GM12865 (cell line): ENCODE measurements at regions not wholly inside any gene's neighbourhood (a gene's known extent, or its start where the extent isn't known, plus 50 kb on each side); places are given as distances from the start of the nearest gene placed in this dataset.

Experiments used
- DNase-seq: peaks from one replicate; pipeline ENCODE4 v3.0.0; 2010; ENCODE audit warnings: low read depth
- H3K4me3 ChIP-seq: 2 replicates; pipeline ENCODE4 v1.5.1; 2011; ENCODE audit warnings: mild to moderate bottlenecking, low read depth, low read length, control low read depth
- TF ChIP-seq, protein P1 (sequence below): IDR thresholded peaks from 2 replicates; pipeline ENCODE4 v1.5.1; 2011; ENCODE audit warnings: low read length, control low read depth, low read depth, inconsistent platforms; ENCODE audit not compliant: insufficient read depth; ENCODE audit errors: missing control alignments

DNA sequence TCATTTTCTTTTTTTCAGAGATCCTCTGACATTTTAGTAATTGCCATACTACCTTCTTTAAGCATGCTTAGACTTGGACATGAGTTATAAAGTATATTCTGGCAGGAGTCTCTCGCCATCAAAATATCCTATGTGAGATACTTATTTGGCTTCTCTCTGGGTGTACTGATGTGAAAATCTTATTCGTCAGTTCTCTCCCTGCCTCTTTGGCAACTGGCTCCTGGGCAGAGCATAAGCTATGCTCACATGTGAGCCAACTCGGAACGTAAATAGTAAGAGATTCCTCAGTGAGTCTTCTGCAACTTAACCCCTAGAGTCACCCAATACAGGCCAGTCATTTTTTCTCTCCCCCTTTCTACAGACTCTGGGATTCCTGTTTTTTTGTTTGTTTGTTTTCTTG is 91.6 kb downstream of the MAGEB17 start:
- TF ChIP-seq, protein P1, sequence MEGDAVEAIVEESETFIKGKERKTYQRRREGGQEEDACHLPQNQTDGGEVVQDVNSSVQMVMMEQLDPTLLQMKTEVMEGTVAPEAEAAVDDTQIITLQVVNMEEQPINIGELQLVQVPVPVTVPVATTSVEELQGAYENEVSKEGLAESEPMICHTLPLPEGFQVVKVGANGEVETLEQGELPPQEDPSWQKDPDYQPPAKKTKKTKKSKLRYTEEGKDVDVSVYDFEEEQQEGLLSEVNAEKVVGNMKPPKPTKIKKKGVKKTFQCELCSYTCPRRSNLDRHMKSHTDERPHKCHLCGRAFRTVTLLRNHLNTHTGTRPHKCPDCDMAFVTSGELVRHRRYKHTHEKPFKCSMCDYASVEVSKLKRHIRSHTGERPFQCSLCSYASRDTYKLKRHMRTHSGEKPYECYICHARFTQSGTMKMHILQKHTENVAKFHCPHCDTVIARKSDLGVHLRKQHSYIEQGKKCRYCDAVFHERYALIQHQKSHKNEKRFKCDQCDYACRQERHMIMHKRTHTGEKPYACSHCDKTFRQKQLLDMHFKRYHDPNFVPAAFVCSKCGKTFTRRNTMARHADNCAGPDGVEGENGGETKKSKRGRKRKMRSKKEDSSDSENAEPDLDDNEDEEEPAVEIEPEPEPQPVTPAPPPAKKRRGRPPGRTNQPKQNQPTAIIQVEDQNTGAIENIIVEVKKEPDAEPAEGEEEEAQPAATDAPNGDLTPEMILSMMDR, result no peak
- no peak for DNase-seq
- no peak overlapping the region for H3K4me3 ChIP-seq

DNA sequence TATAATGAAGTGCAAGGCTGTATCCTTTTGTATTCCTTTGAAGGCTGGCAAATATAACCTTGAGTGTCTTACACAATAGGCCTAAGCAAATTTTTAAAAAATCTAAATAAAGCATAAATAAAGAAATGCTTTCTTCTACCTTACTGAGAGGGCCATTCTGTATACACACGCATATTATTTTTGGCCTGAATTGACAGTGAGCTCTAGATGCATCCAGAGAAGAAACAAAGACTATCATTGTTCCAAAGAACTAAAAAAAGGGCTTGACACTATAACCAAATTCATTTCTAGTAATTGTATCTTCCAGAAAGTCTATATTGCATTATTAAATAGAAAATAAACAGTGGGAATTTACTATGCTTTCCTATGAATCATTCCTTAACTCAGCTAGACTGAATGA is 100.2 kb downstream of the MAGEB17 start:
- no peak overlapping the region for H3K4me3 ChIP-seq
- TF ChIP-seq, protein P1, result no peak
- DNase-seq, result no peak

DNA sequence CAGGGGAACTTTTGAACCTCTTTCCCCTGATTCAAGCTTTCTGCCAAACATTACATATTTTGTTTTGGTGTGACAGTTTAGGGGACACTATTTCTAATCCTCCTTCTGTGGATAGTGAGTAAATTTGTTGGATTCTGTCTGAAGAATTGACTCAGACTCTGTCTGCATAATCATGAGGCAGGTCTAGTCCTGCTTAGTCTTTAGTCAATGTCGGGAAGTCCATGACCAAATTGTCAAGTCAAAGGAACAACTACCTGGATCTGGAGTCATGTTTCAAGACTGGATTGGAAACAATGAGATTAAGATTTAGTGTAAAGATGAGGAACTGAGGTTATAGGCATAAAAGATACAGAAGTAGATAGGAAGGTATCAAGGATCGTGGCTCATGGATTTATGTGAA is 100.9 kb downstream of the MAGEB17 start:
- no peak for DNase-seq
- TF ChIP-seq, protein P1, result no peak
- no peak overlapping the region for H3K4me3 ChIP-seq

DNA sequence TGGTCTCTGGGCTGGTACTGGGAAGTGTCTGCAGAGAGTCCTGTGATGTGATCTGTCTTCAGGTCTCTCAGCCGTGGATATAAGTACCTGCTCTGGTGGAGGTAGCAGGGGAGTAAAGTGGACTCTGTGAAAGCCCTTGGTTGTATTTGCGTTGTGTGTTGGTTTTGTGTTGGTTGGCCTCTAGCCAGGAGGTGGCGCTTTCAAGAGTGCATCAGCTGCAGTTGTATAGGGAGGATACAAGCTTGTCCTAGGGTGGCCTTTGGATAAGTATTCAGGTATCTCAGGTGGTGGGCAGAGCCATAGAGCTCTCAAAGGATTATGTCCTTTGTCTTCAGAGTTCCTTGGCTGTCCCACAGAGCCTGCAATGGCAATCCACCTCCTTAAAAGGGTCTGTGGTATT is 111.6 kb downstream of the MAGEB17 start:
- TF ChIP-seq, protein P1, result no peak
- peak; percentile 0 for DNase-seq
- H3K4me3 ChIP-seq, result no peak overlapping the region

DNA sequence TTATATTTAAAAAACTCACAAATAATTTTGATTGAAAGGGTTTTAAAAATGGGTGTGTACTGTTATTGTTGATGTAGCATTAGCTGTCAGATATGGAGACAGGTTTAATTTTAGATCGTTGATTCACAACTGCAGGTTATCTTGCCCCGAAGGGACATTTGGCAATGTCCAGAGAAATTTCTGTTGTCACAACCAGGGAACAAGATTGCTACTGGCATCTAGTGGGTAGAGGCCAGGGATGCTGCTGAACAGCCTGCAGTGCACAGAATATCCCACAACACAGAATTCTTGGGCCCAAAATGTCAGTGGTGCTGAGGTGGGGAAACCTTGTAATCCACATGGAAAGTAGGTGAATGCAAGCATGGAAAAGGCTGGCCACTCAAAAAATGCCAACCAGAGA is 114.9 kb downstream of the MAGEB17 start:
- no peak overlapping the region for H3K4me3 ChIP-seq
- DNase-seq, result no peak
- TF ChIP-seq, protein P1, result no peak

DNA sequence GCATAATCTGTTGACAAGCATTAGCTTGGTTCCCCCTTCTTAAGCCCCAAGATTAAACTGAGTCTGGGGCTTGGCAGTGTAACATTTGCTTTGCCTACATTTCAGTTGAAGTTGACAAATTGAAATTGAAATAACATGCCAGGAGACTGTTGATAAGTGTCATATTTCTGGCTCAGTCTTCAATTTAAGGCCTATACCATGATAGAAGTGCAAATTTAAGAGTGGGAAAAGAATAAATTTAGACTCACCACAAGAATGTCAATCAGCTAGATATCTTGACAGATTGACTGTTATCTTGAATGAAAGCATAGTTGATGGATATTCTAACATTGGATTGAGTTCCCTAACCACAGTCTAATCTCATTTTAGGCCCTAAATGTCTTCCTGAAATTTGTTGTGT is 117.6 kb downstream of the MAGEB17 start:
- H3K4me3 ChIP-seq, result no peak overlapping the region
- TF ChIP-seq, protein P1, result no peak
- no peak for DNase-seq

DNA sequence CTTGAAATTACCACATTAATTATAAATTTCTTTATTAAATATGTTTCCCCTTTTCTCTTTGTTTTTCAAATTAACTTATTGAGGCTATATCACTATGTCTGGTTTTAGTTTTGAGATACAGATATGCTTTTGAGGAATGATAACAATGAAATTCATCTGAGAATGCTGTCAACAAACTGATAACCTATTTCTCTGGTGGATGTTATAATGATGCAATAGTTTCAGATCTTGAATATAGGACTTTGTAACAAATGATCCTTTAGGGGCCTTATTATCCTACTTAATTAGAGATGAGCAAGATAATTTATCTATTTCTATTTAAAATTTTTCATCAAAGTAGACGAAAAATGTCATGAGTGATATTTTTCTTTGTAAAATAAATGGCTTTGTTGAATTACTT is 123.7 kb downstream of the MAGEB17 start:
- no peak overlapping the region for H3K4me3 ChIP-seq
- TF ChIP-seq, protein P1, result no peak
- DNase-seq, result no peak
